Activated CD4-positive, alpha-beta T cell treated with anti-CD3 and anti-CD28 coated beads, Interleukin-2, amount 10 ng/mL, durations not matched to agents 7 days and 5 days (primary cell): ENCODE measurements at regions not wholly inside any gene's neighbourhood (a gene's known extent, or its start where the extent isn't known, plus 50 kb on each side); places are given as distances from the start of the nearest gene placed in this dataset.

ENCODE experiments used
- CTCF ChIA-PET: fragments of 350-600 bp; sonication (Branson Sonifier 250); formaldehyde crosslinking; loops from one replicate; lab custom pipeline; 2021; ENCODE audit warnings: antibody characterized with exemption; lab: Charles Lee
- POLR2A ChIA-PET: fragments of 350-600 bp; sonication (Branson Sonifier 250); formaldehyde crosslinking; loops from one replicate; lab custom pipeline; 2021; ENCODE audit warnings: antibody characterized with exemption; lab: Charles Lee
- DNase-seq: peaks from one replicate; pipeline ENCODE4 v3.0.0-alpha.2; 2020
- H3K27ac Mint-ChIP-seq: one replicate; pipeline ENCODE4 v1.8.0; 2021; ENCODE audit warnings: mild to moderate bottlenecking, moderate library complexity, mixed read lengths
- H3K27me3 Mint-ChIP-seq: one replicate; pipeline ENCODE4 v1.8.0; 2021; ENCODE audit warnings: mixed read lengths
- H3K36me3 Mint-ChIP-seq: one replicate; pipeline ENCODE4 v1.8.0; 2021; ENCODE audit warnings: low read depth, mixed read lengths
- H3K4me1 Mint-ChIP-seq: one replicate; pipeline ENCODE4 v1.8.0; 2021; ENCODE audit warnings: mixed read lengths
- H3K4me3 Mint-ChIP-seq: one replicate; pipeline ENCODE4 v1.8.0; 2021; ENCODE audit warnings: mild to moderate bottlenecking, moderate library complexity, mixed read lengths
- H3K9me3 Mint-ChIP-seq: one replicate; pipeline ENCODE4 v1.8.0; 2021; ENCODE audit warnings: mixed read lengths

DNA sequence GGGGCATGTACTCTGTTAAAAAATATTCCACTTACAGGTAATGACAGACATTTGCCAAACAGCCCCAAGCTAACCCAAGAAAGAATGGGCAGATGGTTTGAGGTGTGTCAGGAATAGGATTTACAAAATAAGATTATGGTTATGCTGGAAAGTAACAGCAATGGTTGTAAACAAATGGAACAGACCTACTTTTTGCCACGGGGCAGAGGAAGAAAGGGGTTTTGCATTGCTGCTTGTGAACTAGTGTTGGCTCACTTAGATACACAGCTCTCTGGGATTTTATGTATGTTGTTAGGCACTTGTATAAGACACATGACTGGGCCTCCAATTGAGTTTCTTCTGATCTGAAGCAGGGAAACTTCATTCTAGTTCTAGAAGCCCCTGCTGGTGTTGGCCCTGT lies 191.5 kb upstream of the GDNF start:
- POLR2A ChIA-PET, result no interaction called here
- CTCF ChIA-PET, result no interaction called here

DNA sequence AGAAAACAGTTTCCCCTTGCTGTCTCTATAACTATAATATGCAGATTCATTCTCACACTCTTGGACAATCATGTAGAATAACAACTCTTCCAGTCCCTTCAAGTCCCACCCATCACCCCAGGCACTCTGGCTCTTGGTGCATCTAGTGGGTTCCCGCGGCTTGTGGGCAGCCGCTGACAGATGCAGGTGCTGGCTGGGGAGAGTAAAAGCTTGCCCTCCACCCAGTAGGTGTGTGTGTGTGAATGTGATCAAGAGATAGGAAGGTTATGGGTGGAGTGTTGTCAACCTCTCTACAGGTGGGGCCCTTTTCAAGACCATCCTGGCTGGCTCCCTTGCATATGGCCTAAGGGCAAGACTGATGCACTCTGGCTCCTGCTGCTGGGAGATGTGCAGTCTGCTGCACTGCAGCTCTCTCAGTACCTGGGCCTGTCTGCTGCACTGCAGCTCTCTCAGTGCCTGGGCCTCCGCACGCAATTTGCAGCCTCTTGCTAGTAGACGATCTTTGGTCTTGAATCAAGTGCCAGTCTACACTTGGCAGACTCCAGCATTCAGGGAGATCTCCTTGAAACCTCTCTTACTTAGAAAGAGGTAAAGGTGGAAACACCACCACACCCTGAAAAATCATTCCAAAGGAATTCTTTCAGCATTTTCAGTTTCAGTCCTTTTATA lies 189.7 kb upstream of the GDNF start:
- POLR2A ChIA-PET, result no interaction called here
- H3K36me3 Mint-ChIP-seq, result no peaks in the 10 kb centered on the region
- no peaks in the 10 kb centered on the region for H3K4me1 Mint-ChIP-seq
- CTCF ChIA-PET, result no interaction called here
- H3K4me3 Mint-ChIP-seq, result no peak overlapping the region
- no peaks in the 10 kb centered on the region for H3K9me3 Mint-ChIP-seq
- H3K27ac Mint-ChIP-seq, result no peak overlapping the region
- DNase-seq, result no peak
- no peaks in the 10 kb centered on the region for H3K27me3 Mint-ChIP-seq

More for the DNA sequence above, 191.5 kb upstream of the GDNF start:
- H3K27ac Mint-ChIP-seq, result no peak overlapping the region
- no peak overlapping the region for H3K4me3 Mint-ChIP-seq
- no peaks in the 10 kb centered on the region for H3K27me3 Mint-ChIP-seq
- no peaks in the 10 kb centered on the region for H3K4me1 Mint-ChIP-seq
- no peaks in the 10 kb centered on the region for H3K9me3 Mint-ChIP-seq
- no peaks in the 10 kb centered on the region for H3K36me3 Mint-ChIP-seq
- DNase-seq, result no peak

DNA sequence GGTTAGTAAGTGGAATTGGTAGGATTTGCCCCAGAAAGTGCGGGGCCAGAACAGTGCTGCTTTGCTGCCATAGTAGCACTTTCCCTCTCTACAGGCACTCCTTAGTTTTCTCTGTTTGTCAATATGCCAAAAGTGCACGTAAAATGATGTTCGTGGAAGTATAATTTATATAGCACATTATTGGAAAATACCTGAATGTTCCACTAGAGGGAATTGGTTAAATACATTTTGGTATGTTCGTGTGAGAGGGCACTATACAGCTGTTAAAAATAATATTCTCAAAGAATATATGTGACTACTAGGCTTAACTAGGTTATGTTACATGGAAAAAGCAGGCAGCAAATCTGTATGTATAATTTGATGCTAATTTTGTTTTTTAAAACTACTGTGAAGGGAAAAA lies 184.0 kb upstream of the GDNF start:
- Mint-ChIP-seq H3K27me3 (peaks cover 4% of the 10 kb centered on the region), H3K9me3 (no peaks in the 10 kb centered on the region)

DNA sequence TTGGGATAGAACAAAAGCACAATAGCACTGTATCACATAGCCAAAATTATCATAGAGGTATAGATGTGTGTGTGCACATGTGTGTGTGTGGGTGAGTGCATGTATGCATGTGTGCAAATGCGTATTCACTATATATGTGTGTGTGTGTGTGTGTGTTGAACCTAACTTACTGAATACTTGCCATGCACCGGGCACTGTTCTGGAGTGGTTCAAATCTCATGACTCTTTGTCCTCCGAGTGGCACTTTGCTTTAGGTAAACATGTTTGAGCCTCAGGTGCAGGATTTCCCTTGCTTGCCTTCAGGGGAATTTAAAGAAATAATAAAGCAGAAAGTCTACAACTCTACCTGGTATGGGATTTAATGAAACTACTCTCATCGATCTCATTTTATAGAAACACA lies 183.5 kb upstream of the GDNF start:
- H3K27me3 Mint-ChIP-seq, result peaks cover 4% of the 10 kb centered on the region
- no peaks in the 10 kb centered on the region for H3K36me3 Mint-ChIP-seq
- no peaks in the 10 kb centered on the region for H3K9me3 Mint-ChIP-seq
- ChIA-PET POLR2A (no interaction called here), CTCF (no interaction called here)
- no peaks in the 10 kb centered on the region for H3K4me1 Mint-ChIP-seq
- H3K4me3 Mint-ChIP-seq, result no peak overlapping the region
- H3K27ac Mint-ChIP-seq, result no peak overlapping the region
- DNase-seq, result no peak

More for the DNA sequence above, 184.0 kb upstream of the GDNF start:
- no peak overlapping the region for H3K27ac Mint-ChIP-seq
- POLR2A ChIA-PET, result no interaction called here
- CTCF ChIA-PET, result no interaction called here
- no peak overlapping the region for H3K4me3 Mint-ChIP-seq
- no peaks in the 10 kb centered on the region for H3K4me1 Mint-ChIP-seq
- no peak for DNase-seq
- H3K36me3 Mint-ChIP-seq, result no peaks in the 10 kb centered on the region

DNA sequence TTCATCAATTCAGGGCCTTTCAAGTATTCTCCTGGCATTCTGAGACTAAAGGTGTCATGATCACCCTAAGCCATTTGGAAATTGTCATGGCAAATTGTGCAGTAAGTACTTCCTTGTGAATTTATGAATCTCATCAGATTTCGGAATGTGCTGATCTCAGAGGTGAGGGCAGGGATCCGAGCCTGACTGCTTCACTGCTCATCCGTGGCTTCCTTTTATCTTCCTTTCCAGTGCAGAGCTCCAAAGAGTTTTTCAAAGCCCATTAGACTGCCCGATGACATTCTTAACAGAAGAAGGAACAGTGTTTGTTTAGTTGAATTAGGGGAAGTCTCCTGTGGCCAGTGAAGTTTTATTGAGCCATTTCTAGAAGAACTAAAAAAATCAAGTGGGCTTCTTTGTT lies 182.8 kb upstream of the GDNF start:
- ChIA-PET CTCF (no interaction called here), POLR2A (no interaction called here)
- H3K27me3 Mint-ChIP-seq, result peaks cover 4% of the 10 kb centered on the region
- H3K4me1 Mint-ChIP-seq, result no peaks in the 10 kb centered on the region
- H3K9me3 Mint-ChIP-seq, result no peaks in the 10 kb centered on the region
- H3K4me3 Mint-ChIP-seq, result no peak overlapping the region
- H3K36me3 Mint-ChIP-seq, result no peaks in the 10 kb centered on the region
- no peak overlapping the region for H3K27ac Mint-ChIP-seq
- no peak for DNase-seq

DNA sequence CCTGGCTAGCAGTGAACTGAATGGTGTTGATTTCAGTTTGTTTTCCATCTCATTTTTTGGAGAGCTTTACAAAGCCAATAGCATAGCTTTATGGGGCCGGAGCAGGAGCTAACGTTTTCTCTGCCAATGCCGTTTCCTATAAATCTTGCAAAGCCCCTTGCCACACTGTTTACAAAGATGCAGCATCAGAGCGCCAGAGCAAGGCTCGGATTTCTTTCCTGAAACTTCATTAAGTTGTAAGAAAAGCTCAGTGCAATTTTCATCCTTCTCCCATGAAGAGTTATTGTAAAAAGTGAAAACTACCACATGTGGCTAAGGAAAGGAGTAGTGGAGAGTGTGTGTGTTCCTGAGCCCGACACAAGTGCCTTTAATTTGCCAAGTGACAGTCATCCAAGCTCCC lies 178.2 kb upstream of the GDNF start:
- no peak for DNase-seq
- H3K4me3 Mint-ChIP-seq, result no peak overlapping the region
- CTCF ChIA-PET, result no interaction called here
- H3K36me3 Mint-ChIP-seq, result no peaks in the 10 kb centered on the region
- POLR2A ChIA-PET, result no interaction called here
- H3K27ac Mint-ChIP-seq, result no peak overlapping the region
- no peaks in the 10 kb centered on the region for H3K4me1 Mint-ChIP-seq
- H3K27me3 Mint-ChIP-seq, result peaks cover 4% of the 10 kb centered on the region
- no peaks in the 10 kb centered on the region for H3K9me3 Mint-ChIP-seq

DNA sequence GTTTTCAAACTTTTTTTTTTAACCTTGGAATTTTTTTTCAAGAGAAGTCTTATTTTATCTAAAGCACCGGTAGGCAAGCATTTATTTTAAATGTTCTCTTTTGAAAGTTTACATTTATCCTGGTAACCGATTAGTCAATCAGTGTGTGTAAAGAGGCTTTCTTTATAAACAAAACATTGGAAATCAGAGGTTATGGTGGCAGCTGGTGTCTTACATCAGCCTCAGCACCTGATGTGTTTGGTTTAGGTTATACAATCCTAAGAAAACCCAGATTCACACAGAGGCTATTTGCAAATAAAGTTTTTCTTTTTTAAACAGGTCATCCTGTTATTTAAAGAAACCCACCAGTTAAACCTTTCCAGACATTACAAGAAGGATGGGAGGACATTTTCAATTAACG lies 173.3 kb upstream of the GDNF start:
- Mint-ChIP-seq H3K4me3 (no peak overlapping the region), H3K9me3 (no peaks in the 10 kb centered on the region), H3K27ac (no peak overlapping the region), H3K36me3 (no peaks in the 10 kb centered on the region), H3K27me3 (no peaks in the 10 kb centered on the region), H3K4me1 (no peaks in the 10 kb centered on the region)
- POLR2A ChIA-PET, result no interaction called here
- CTCF ChIA-PET, result no interaction called here
- DNase-seq, result no peak

DNA sequence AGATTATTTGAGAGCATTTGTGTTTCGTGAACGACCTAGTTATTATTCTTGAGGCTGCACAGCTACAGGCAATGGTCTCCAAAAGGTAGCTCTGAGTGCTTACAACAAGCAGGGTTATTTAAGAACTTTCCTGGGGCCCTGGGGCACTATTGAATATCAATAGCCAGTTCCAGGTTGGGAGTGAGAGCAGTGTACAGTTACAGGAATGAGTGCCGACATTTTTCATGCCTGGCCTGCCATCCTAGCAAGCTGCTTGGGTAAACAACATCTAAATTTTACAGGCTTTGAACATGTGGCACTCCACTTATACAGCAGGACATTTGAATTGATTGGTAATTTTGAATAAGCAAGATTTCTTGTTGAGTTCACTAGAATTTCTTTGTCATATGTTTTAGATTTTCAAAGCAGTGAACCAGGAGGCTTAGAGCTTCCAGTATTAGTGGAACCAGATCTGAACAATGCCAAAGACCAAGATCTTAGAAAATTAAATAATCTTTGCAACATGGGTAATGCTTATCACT lies 171.9 kb upstream of the GDNF start:
- POLR2A ChIA-PET, result no interaction called here
- H3K27me3 Mint-ChIP-seq, result no peaks in the 10 kb centered on the region
- H3K9me3 Mint-ChIP-seq, result no peaks in the 10 kb centered on the region
- no peak overlapping the region for H3K27ac Mint-ChIP-seq
- no peak for DNase-seq
- H3K4me3 Mint-ChIP-seq, result no peak overlapping the region
- CTCF ChIA-PET, result no interaction called here
- H3K36me3 Mint-ChIP-seq, result no peaks in the 10 kb centered on the region
- H3K4me1 Mint-ChIP-seq, result no peaks in the 10 kb centered on the region

DNA sequence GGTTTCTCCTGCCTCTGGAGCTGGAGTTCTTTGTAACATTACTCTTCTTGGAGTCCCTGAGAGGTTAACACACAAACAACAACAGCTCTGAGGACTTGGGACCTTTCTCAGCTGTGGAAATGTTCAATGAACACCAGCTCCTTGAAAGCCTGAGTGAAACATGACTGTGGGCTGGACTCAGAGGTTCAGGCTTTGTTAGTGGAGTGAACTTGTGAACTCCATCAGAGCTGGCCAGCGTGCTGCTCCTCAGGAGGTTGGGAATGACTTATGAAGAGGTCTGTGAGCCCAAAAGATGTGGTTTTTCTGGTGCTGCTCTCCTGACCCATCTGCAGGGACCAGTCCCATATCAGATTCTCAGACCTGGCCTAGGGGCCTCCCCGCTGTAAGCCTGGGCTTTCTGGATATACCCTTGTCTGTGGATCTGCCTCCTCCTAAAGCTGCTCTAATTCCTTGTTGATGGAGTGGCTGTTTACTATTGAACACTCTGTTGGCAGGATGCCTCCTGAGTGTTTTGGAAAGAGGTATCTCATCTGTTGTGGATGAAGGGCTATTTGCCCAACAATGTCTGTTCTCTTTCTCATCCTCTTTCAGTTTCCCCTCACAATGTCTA lies 170.0 kb upstream of the GDNF start:
- no peaks in the 10 kb centered on the region for H3K36me3 Mint-ChIP-seq
- no peaks in the 10 kb centered on the region for H3K27me3 Mint-ChIP-seq
- POLR2A ChIA-PET, result no interaction called here
- H3K4me1 Mint-ChIP-seq, result no peaks in the 10 kb centered on the region
- no peak overlapping the region for H3K4me3 Mint-ChIP-seq
- CTCF ChIA-PET, result no interaction called here
- H3K9me3 Mint-ChIP-seq, result no peaks in the 10 kb centered on the region
- no peak for DNase-seq
- no peak overlapping the region for H3K27ac Mint-ChIP-seq

DNA sequence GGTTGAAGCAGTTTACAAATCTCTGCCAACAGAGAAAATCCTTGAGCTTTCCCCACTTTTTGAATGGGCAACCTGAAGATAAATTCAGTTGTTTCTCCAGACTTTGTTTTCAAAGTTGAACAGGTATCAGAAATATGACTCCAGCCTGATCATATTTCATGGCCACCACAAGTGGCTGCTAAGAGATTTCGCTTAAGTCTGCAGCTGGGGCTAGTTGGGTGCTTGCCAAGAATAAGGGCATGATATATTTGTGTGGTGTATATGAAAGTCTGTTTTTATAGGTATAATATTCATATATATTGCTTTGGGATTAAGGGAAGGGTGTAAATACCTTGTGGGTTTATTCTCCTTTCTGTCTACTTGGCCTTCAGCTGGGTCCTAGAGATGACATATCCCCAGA lies 168.4 kb upstream of the GDNF start:
- no peak overlapping the region for H3K4me3 Mint-ChIP-seq
- H3K27ac Mint-ChIP-seq, result no peak overlapping the region
- H3K36me3 Mint-ChIP-seq, result no peaks in the 10 kb centered on the region
- H3K27me3 Mint-ChIP-seq, result no peaks in the 10 kb centered on the region
- DNase-seq, result no peak
- ChIA-PET CTCF (no interaction called here), POLR2A (no interaction called here)
- H3K4me1 Mint-ChIP-seq, result no peaks in the 10 kb centered on the region
- H3K9me3 Mint-ChIP-seq, result no peaks in the 10 kb centered on the region

DNA sequence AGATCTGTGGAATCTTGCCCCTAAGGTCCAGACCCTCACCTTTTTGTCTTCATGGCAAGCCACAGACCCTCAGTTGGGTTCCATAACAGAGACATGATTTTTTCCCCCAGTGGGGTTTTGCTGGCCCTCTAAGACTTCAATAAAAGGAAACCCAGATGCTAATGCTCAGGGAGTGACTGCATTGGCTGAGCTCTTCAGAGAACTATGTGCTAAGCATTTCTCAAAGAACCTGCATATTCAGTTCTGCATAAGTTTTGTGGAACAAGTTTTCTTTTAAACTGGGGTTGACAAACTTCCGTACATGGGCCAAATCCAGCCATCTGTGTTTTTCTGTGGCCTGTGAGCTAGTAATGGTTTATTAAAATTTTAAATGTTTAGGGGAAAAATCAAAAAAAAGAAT lies 159.8 kb upstream of the GDNF start:
- Mint-ChIP-seq H3K27me3 (no peaks in the 10 kb centered on the region), H3K9me3 (no peaks in the 10 kb centered on the region), H3K27ac (no peak overlapping the region), H3K36me3 (no peaks in the 10 kb centered on the region), H3K4me3 (no peak overlapping the region), H3K4me1 (no peaks in the 10 kb centered on the region)
- CTCF ChIA-PET, result no interaction called here
- POLR2A ChIA-PET, result no interaction called here
- DNase-seq, result no peak

DNA sequence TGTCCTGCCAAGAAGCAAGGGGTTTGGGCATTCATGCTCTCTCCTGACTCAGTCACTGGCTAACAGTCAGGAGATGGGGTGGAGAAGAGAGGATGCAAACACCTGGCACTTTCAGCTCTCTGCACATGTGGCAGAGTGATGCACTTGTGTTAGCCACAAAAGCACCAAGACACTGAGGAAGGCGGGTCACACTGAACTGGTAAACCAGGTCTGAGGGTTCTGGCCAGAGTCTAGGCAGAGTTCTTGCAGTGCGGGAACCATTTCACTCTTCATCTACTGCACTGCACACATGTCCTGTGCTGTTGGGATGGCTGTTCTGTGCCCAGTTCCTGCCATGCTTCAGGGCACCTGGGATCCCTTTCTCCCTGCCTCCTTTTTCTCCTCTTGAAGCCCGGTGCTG lies 157.1 kb upstream of the GDNF start:
- POLR2A ChIA-PET, result no interaction called here

DNA sequence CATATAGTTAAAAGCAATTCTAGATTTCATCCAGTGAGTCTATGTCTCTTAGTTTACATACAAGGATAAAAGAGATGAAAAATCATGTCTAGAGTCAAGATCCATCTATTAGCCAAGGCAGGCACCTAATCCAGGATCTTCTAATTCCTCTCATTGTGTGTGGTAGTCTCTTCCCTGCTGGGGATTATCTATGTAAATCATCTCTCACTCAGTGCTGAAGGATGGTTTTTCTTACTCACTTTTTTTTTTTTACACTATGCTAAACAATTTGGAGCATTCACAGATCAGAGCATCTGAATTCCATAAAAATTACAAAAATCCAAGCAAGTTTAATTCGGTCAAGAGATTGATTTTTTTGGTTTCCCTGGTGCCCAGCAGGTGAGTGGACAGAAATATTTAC lies 154.9 kb upstream of the GDNF start:
- H3K36me3 Mint-ChIP-seq, result no peaks in the 10 kb centered on the region
- no peak overlapping the region for H3K4me3 Mint-ChIP-seq
- no peak overlapping the region for H3K27ac Mint-ChIP-seq
- no peak for DNase-seq
- H3K9me3 Mint-ChIP-seq, result no peaks in the 10 kb centered on the region
- H3K4me1 Mint-ChIP-seq, result no peaks in the 10 kb centered on the region
- ChIA-PET CTCF (no interaction called here), POLR2A (no interaction called here)
- H3K27me3 Mint-ChIP-seq, result no peaks in the 10 kb centered on the region

More for the DNA sequence above, 157.1 kb upstream of the GDNF start:
- Mint-ChIP-seq H3K4me1 (no peaks in the 10 kb centered on the region), H3K27ac (no peak overlapping the region), H3K4me3 (no peak overlapping the region), H3K27me3 (no peaks in the 10 kb centered on the region), H3K36me3 (no peaks in the 10 kb centered on the region), H3K9me3 (no peaks in the 10 kb centered on the region)
- DNase-seq, result no peak
- CTCF ChIA-PET, result no interaction called here
